OCI-LY7 (cell line): ENCODE measurements at regions not wholly inside any gene's neighbourhood (a gene's known extent, or its start where the extent isn't known, plus 50 kb on each side); places are given as distances from the start of the nearest gene placed in this dataset.
A peak's percentile ranks its signal among the peaks of the same experiment; 100 is the strongest.
"Not testable (repeated sequence)": the region's sequence is repeated elsewhere in the genome, so short reads cannot be mapped to it uniquely, and the experiment has no call there.

ENCODE experiments used
- BruUV-seq: library from RNA; stranded (reverse); fragments of 400-500 nt; replicated peaks from 2 replicates; lab custom pipeline; 2021; lab: Mats Ljungman, UMichigan
- CTCF ChIA-PET: fragments of 300-600 bp; sonication (Branson Sonifier 250); formaldehyde crosslinking; loops from one replicate; lab custom pipeline; 2022; ENCODE audit warnings: antibody characterized with exemption; ENCODE audit not compliant: unreplicated experiment; lab: Charles Lee
- POLR2A ChIA-PET: fragments of 300-600 bp; sonication (Branson Sonifier 250); formaldehyde crosslinking; loops from one replicate; lab custom pipeline; 2022; ENCODE audit warnings: antibody characterized with exemption; lab: Charles Lee
- DNase-seq: peaks from one replicate; pipeline ENCODE4 v3.0.0-alpha.2; 2015; ENCODE audit warnings: low spot score
- H2AFZ ChIP-seq: fragments of 200-600 bp; sonication (generic), shearing (Covaris generic); 2 replicates; pipeline ENCODE4 v1.6.1; 2014; ENCODE audit warnings: mild to moderate bottlenecking, antibody characterized with exemption, low read length, moderate library complexity
- H3K27ac ChIP-seq: fragments of 200-600 bp; sonication (generic); 2 replicates; pipeline ENCODE4 v1.5.1; 2014; ENCODE audit warnings: mixed run types, low read depth, mild to moderate bottlenecking, moderate library complexity, low read length, inconsistent platforms; ENCODE audit not compliant: poor library complexity, severe bottlenecking
- H3K36me3 ChIP-seq: fragments of 200-600 bp; sonication (generic); 2 replicates; pipeline ENCODE4 v1.6.1; 2014; ENCODE audit warnings: mild to moderate bottlenecking, antibody characterized with exemption, low read length, moderate library complexity, mixed read lengths; ENCODE audit not compliant: insufficient read depth
- H3K4me1 ChIP-seq: fragments of 200-600 bp; sonication (generic); 2 replicates; pipeline ENCODE4 v1.5.1; 2014; ENCODE audit warnings: mild to moderate bottlenecking, low read length; ENCODE audit not compliant: insufficient read depth, poor library complexity, severe bottlenecking
- H3K4me2 ChIP-seq: fragments of 200-600 bp; sonication (generic); 2 replicates; pipeline ENCODE4 v1.6.1; 2014; ENCODE audit warnings: mild to moderate bottlenecking, low read length
- H3K4me3 ChIP-seq: fragments of 200-600 bp; sonication (generic); 2 replicates; pipeline ENCODE4 v1.5.1; 2014; ENCODE audit warnings: mild to moderate bottlenecking, low read depth, low read length; ENCODE audit not compliant: poor library complexity, severe bottlenecking
- H3K79me2 ChIP-seq: fragments of 200-600 bp; sonication (generic); 2 replicates; pipeline ENCODE4 v1.6.1; 2016; ENCODE audit warnings: low read depth, mild to moderate bottlenecking, low read length, moderate library complexity, mixed read lengths; ENCODE audit not compliant: insufficient read depth
- H3K9me2 ChIP-seq: fragments of 200-600 bp; sonication (generic); 2 replicates; pipeline ENCODE4 v1.6.1; 2016; ENCODE audit warnings: mild to moderate bottlenecking, low read length, mixed read lengths; ENCODE audit not compliant: insufficient read depth
- H3K9me3 ChIP-seq: fragments of 200-600 bp; sonication (generic); 2 replicates; pipeline ENCODE4 v1.6.1; 2014; ENCODE audit warnings: mild to moderate bottlenecking, mixed run types, low read length, mixed read lengths
- H4K20me1 ChIP-seq: fragments of 200-600 bp; sonication (generic); 2 replicates; pipeline ENCODE4 v1.6.1; 2014; ENCODE audit warnings: mild to moderate bottlenecking, antibody characterized with exemption, low read length, moderate library complexity, mixed read lengths; ENCODE audit not compliant: insufficient read depth
- CTCF ChIP-seq: fragments of 200-600 bp; sonication (generic); conservative IDR thresholded peaks from 2 replicates; pipeline ENCODE4 v1.5.1; 2014; ENCODE audit warnings: mild to moderate bottlenecking, antibody characterized with exemption, low read length, moderate library complexity, mixed read lengths
- EZH2phosphoT487 ChIP-seq: fragments of 200-600 bp; sonication (generic); IDR thresholded peaks from 2 replicates; pipeline ENCODE4 v1.6.1; 2018; ENCODE audit warnings: low read depth, borderline replicate concordance, mild to moderate bottlenecking, mixed run types, antibody characterized with exemption, low read length, moderate library complexity, mixed read lengths
- intact Hi-C: fragments of 100-400 bp; cut with micrococcal nuclease; formaldehyde crosslinking; loops from one replicate; pipeline ENCODE4 v1.10.0; 2022; ENCODE audit not compliant: unreplicated experiment

GRCh38 chr1:221979444-221980032 is 237.6 kb upstream of the DUSP10 start:
- ChIA-PET POLR2A (no interaction called here), CTCF (no interaction called here)
- H3K79me2 ChIP-seq = no peaks in the 10 kb centered on the region
- no peak overlapping the region for H3K4me3 ChIP-seq
- intact Hi-C loops = no loop called here
- no peaks in the 10 kb centered on the region for H4K20me1 ChIP-seq
- H3K36me3 ChIP-seq = no peaks in the 10 kb centered on the region
- no peaks in the 10 kb centered on the region for H3K4me1 ChIP-seq
- DNase-seq = no peak
- TF ChIP-seq CTCF = 0 out of 2 replicates have a peak, but pooled peaks have one; percentile 13
- TF ChIP-seq EZH2phosphoT487 = no peak
- no TSS peak for BruUV-seq
- no peak overlapping the region for H3K4me2 ChIP-seq
- H2AFZ ChIP-seq = no peak overlapping the region
- H3K9me3 ChIP-seq = no peaks in the 10 kb centered on the region
- H3K27ac ChIP-seq = no peak overlapping the region
- H3K9me2 ChIP-seq = no peaks in the 10 kb centered on the region

GRCh38 chr1:221978631-221979334 is 236.9 kb upstream of the DUSP10 start:
- H3K4me3 ChIP-seq, POLR2A ChIA-PET, BruUV-seq, intact Hi-C loops, H3K9me3 ChIP-seq, H3K79me2 ChIP-seq, H2AFZ ChIP-seq, H3K36me3 ChIP-seq, H3K4me1 ChIP-seq, H3K4me2 ChIP-seq, CTCF ChIA-PET, DNase-seq, H4K20me1 ChIP-seq, H3K27ac ChIP-seq, H3K9me2 ChIP-seq: not testable (repeated sequence)

DNA sequence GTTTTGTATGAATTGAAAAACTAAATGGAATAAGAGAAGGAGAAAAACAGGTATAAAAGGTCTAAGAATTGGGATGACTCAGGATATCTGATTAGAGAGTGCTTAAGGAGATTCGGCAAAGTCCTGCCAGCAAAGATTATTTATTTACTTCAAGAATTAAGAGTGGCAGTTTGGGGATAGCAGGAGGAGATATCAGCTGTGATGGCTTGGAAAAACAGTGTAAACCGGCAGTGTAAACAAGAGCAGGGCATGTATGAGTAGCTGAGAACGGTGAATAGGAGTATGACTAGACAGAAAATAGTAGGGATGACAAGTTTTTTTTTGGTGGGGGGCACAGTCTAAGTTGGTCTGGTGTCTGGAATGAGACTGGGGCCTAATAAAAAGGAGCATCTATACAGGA is 231.9 kb upstream of the DUSP10 start:
- POLR2A ChIA-PET = not testable (repeated sequence)

More for the DNA sequence above, 231.9 kb upstream of the DUSP10 start:
- DNase-seq, intact Hi-C loops, H4K20me1 ChIP-seq, CTCF ChIA-PET, H3K9me2 ChIP-seq, H3K9me3 ChIP-seq, H3K4me2 ChIP-seq, H3K36me3 ChIP-seq, H3K4me1 ChIP-seq, H3K4me3 ChIP-seq, H3K27ac ChIP-seq, BruUV-seq, H3K79me2 ChIP-seq, H2AFZ ChIP-seq: not testable (repeated sequence)
